Gastroesophageal sphincter (tissue), 4 donors: ENCODE measurements at regions not wholly inside any gene's neighbourhood (a gene's known extent, or its start where the extent isn't known, plus 50 kb on each side); places are given as distances from the start of the nearest gene placed in this dataset.

Experiments used
- ATAC-seq: fragments of 150-250 bp; one replicate; pipeline ENCODE4 v1.9.1; 2016; ENCODE audit warnings: mild to moderate bottlenecking, moderate library complexity
- H3K27ac ChIP-seq, 4 donors: fragments of 200-600 bp; sonication (generic) in 3 of 4; 1 replicate in 3 of 4; 2 replicates in 1 of 4; pipeline ENCODE4 v1.5.1; 2016 to 2019
- H3K27me3 ChIP-seq: fragments of 200-600 bp; sonication (generic); one replicate; pipeline ENCODE4 v1.5.1; 2019
- H3K36me3 ChIP-seq, 2 donors: fragments of 200-600 bp; sonication (generic); one replicate each; pipeline ENCODE4 v1.5.1; 2019; ENCODE audit warnings: control low read depth in 1 of 2
- H3K4me1 ChIP-seq, 3 donors: fragments of 200-600 bp; sonication (generic); 1 replicate in 2 of 3; 2 replicates in 1 of 3; pipeline ENCODE4 v1.5.1; 2016 to 2019; ENCODE audit warnings: control low read depth in 2 of 3
- H3K4me3 ChIP-seq, 2 donors: fragments of 200-600 bp; sonication (generic); one replicate each; pipeline ENCODE4 v1.5.1; 2019; ENCODE audit warnings: mild to moderate bottlenecking in 1 of 2, moderate library complexity in 1 of 2
- H3K9me3 ChIP-seq, 3 donors: fragments of 200-600 bp; sonication (generic); one replicate each; pipeline ENCODE4 v1.5.1; 2017 to 2019; ENCODE audit warnings: control low read depth in 2 of 3
- CTCF ChIP-seq, 4 experiments: fragments of 200-600 bp in 2 of 4; fragments of 450-650 bp in 2 of 4; sonication (generic) in 1 of 4; IDR thresholded peaks; one replicate each; pipeline ENCODE4 v1.5.1; 2017 to 2019; ENCODE audit warnings: antibody characterized with exemption in 4 of 4, mild to moderate bottlenecking in 2 of 4, moderate library complexity in 2 of 4
- EP300 ChIP-seq: sonication (generic); formaldehyde crosslinking; IDR thresholded peaks from one replicate; pipeline ENCODE4 v1.6.1; 2017; ENCODE audit warnings: antibody characterized with exemption, mild to moderate bottlenecking
- POLR2A ChIP-seq, 2 donors: fragments of 450-650 bp; IDR thresholded peaks; one replicate each; pipeline ENCODE4 v1.6.1; 2017; ENCODE audit warnings: antibody characterized with exemption in 2 of 2, mild to moderate bottlenecking in 2 of 2, moderate library complexity in 1 of 2
- POLR2AphosphoS5 ChIP-seq: sonication (generic); formaldehyde crosslinking; IDR thresholded peaks from one replicate; pipeline ENCODE4 v1.6.1; 2017; ENCODE audit warnings: antibody characterized with exemption
- WGBS, 2 donors: methylation state at CpG; one replicate each; pipeline ENCODE4 v1.1.5; 2018; ENCODE audit warnings: low coverage in 1 of 2; 5-methylcytosine and 5-hydroxymethylcytosine counted together

GRCh38 chr15:97144377-97144711, 813.8 kb downstream of the NR2F2 start:
- no peaks in the 10 kb centered on the region for H3K4me1 ChIP-seq
- H3K27me3 ChIP-seq = peaks cover 10% of the 10 kb centered on the region
- WGBS, 2 donors = 87% methylated on average over 2 of the region's 2 CpGs; no CpG with 5 or more reads in 1 of the 2 donors
- H3K4me3 ChIP-seq = no peak overlapping the region
- H3K36me3 ChIP-seq = no peaks in the 10 kb centered on the region
- H3K27ac ChIP-seq = no peak overlapping the region
- H3K9me3 ChIP-seq = no peaks in the 10 kb centered on the region
- TF ChIP-seq EP300 (no peak), POLR2A (IDR thresholded peaks at IDR 0.05) (no peak), POLR2AphosphoS5 (no peak)
- no peak for ATAC-seq

GRCh38 chr15:97146929-97147870, 813.3 kb upstream of the ARRDC4 start:
- H3K27ac ChIP-seq = no peak overlapping the region
- WGBS, 2 donors = 75 to 85% methylated on average over 13 to 15 of the region's 18 CpGs
- H3K9me3 ChIP-seq = no peaks in the 10 kb centered on the region
- H3K36me3 ChIP-seq = no peaks in the 10 kb centered on the region
- ATAC-seq = no peak
- H3K4me1 ChIP-seq = no peaks in the 10 kb centered on the region
- TF ChIP-seq POLR2A (IDR thresholded peaks at IDR 0.05) (no peak), EP300 (no peak), POLR2AphosphoS5 (no peak), CTCF (IDR thresholded peaks at IDR 0.05) (no peak)
- peaks cover 10% of the 10 kb centered on the region for H3K27me3 ChIP-seq
- no peak overlapping the region for H3K4me3 ChIP-seq

- Histone ChIP-seq H3K4me3 (no peak overlapping the region), H3K4me1 (no peaks in the 10 kb centered on the region), H3K27me3 (peaks cover 6% of the 10 kb centered on the region), H3K27ac (no peak overlapping the region), H3K36me3 (no peaks in the 10 kb centered on the region), H3K9me3 (no peaks in the 10 kb centered on the region)
- ATAC-seq = no peak
- TF ChIP-seq EP300 (no peak), POLR2A (IDR thresholded peaks at IDR 0.05) (no peak), POLR2AphosphoS5 (no peak), CTCF (IDR thresholded peaks at IDR 0.05) (no peak)
- whole genome bisulfite sequencing, 2 donors = 63 to 67% methylated on average over 1 of the region's 1 CpG
Measured at GRCh38 chr15:97153356-97153965, 807.0 kb upstream of the ARRDC4 start.

GRCh38 chr15:97156739-97157265, 803.7 kb upstream of the ARRDC4 start:
- Histone ChIP-seq H3K4me1 (no peaks in the 10 kb centered on the region), H3K36me3 (no peaks in the 10 kb centered on the region), H3K27ac (no peak overlapping the region), H3K9me3 (no peaks in the 10 kb centered on the region), H3K4me3 (no peak overlapping the region), H3K27me3 (no peaks in the 10 kb centered on the region)
- no peak for ATAC-seq
- TF ChIP-seq CTCF (IDR thresholded peaks at IDR 0.05) (no peak), POLR2A (IDR thresholded peaks at IDR 0.05) (no peak), EP300 (no peak), POLR2AphosphoS5 (no peak)
- WGBS, 2 donors = 72 to 91% methylated on average over 2 of the region's 2 CpGs

- Histone ChIP-seq H3K4me1 (no peaks in the 10 kb centered on the region), H3K27ac (no peak overlapping the region), H3K4me3 (no peak overlapping the region), H3K36me3 (no peaks in the 10 kb centered on the region), H3K9me3 (no peaks in the 10 kb centered on the region), H3K27me3 (no peaks in the 10 kb centered on the region)
- no peak for ATAC-seq
- no peak for TF ChIP-seq POLR2AphosphoS5
- no peak for TF ChIP-seq EP300
- TF ChIP-seq CTCF (IDR thresholded peaks at IDR 0.05) = no peak
- TF ChIP-seq POLR2A (IDR thresholded peaks at IDR 0.05) = no peak
- WGBS, 2 donors = 66 to 69% methylated on average over 2 of the region's 2 CpGs
Measured at GRCh38 chr15:97162805-97163495, 797.6 kb upstream of the ARRDC4 start.
